Esophagus squamous epithelium (tissue), 4 donors: ENCODE measurements at regions not wholly inside any gene's neighbourhood (a gene's known extent, or its start where the extent isn't known, plus 50 kb on each side); places are given as distances from the start of the nearest gene placed in this dataset.

ENCODE experiments used
- POLR2A ChIP-seq, 4 donors: fragments of 450-650 bp; IDR thresholded peaks; one replicate each; pipeline ENCODE4 v1.6.1; 2017; ENCODE audit warnings: antibody characterized with exemption in 4 of 4, mild to moderate bottlenecking in 4 of 4, moderate library complexity in 3 of 4
- TF ChIP-seq, protein P1 (sequence below), 6 experiments: fragments of 450-650 bp in 4 of 6; fragments of 200-600 bp in 2 of 6; sonication (generic) in 2 of 6; IDR thresholded peaks; one replicate each; pipeline ENCODE4 v1.5.1; 2016 to 2019; ENCODE audit warnings: antibody characterized with exemption in 6 of 6, mild to moderate bottlenecking in 4 of 6, moderate library complexity in 4 of 6

DNA sequence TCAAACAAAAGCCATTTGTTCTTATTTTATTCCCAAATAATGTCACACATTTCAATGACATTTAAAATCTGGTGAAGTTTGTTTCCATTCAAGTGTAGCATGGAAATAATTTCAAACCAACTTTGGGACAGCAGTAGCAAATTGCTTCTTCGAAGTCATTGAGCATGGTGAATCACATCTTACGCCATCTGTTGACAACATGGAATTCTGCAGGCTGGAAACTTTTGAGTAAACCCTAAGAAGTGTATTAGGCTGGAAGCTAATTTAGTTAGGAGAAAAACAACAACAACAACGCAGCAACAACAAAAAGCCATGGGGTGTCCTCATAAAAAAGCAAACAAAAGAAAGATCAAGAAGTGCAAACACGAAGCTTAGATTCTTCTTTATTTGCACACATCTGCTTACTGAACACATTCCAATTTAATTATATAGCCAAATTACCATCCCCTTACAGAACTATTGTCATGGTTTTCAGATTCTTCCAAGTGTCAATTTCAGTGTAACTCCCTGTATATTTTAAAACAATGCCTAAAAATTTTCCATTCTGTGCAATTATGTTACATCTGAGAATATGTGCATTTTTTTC, 659.0 kb upstream of the CDH7 start:
- TF ChIP-seq, protein P1, sequence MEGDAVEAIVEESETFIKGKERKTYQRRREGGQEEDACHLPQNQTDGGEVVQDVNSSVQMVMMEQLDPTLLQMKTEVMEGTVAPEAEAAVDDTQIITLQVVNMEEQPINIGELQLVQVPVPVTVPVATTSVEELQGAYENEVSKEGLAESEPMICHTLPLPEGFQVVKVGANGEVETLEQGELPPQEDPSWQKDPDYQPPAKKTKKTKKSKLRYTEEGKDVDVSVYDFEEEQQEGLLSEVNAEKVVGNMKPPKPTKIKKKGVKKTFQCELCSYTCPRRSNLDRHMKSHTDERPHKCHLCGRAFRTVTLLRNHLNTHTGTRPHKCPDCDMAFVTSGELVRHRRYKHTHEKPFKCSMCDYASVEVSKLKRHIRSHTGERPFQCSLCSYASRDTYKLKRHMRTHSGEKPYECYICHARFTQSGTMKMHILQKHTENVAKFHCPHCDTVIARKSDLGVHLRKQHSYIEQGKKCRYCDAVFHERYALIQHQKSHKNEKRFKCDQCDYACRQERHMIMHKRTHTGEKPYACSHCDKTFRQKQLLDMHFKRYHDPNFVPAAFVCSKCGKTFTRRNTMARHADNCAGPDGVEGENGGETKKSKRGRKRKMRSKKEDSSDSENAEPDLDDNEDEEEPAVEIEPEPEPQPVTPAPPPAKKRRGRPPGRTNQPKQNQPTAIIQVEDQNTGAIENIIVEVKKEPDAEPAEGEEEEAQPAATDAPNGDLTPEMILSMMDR (IDR thresholded peaks at IDR 0.05) = no peak
- TF ChIP-seq POLR2A (IDR thresholded peaks at IDR 0.05) = no peak
